ENCODE measurements at regions not wholly inside any gene's neighbourhood (a gene's known extent, or its start where the extent isn't known, plus 50 kb on each side); places are given as distances from the start of the nearest gene placed in this dataset.

DNA sequence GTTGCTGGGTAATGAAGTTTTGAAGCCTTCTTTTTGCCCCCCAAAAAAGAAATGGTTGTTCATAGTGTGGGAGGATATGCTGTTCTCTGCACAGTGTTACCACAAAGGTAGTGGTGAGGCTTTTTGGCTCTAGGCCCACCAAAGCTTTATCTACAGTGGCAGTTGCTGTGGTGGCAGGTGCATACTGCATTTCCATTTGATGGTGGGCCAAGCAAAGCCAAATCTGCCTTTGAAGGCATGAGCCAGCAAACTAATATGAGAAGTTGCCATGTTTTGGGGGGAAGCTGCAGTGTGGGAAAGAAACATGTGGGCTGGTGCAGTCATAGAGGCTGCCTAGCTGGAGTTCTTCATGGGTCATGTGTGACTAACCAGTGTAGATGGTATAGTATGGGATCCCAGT is 858.1 kb upstream of the TSPY4 start:
- Histone ChIP-seq H3K4me3 (no peak overlapping the region), H3F3A (replicated peaks; ENCODE audit: low read depth) (no peaks in the 10 kb centered on the region), H3K27ac (ENCODE audit: low read depth) (no peak overlapping the region), H4K20me1 (replicated peaks; ENCODE audit: insufficient read depth) (no peaks in the 10 kb centered on the region), H3K36me3 (ENCODE audit: insufficient read depth) (no peaks in the 10 kb centered on the region), H3K27me3 (ENCODE audit: insufficient read depth) (no peaks in the 10 kb centered on the region), H3K4me1 (ENCODE audit: insufficient read depth) (no peaks in the 10 kb centered on the region), H2AFZ (no peak overlapping the region), H3K9me2 (ENCODE audit: insufficient read depth) (no peaks in the 10 kb centered on the region), H3K4me2 (no peak overlapping the region), H3K79me2 (replicated peaks; ENCODE audit: insufficient read depth) (no peaks in the 10 kb centered on the region)
- Mint-ChIP-seq H3K27me3 (ENCODE audit: insufficient read depth, low read depth, poor library complexity) (no peaks in the 10 kb centered on the region), H3K4me3 (no peak overlapping the region), H3K36me3 (ENCODE audit: low read depth) (0 out of 3 replicates have a peak, but pooled peaks cover 2% of the 10 kb centered on the region), H3K9me3 (peaks cover 64% of the 10 kb centered on the region), H3K4me1 (no peaks in the 10 kb centered on the region), H3K27ac (no peak overlapping the region)
- ATAC-seq = no peak
- DNase-seq (ENCODE audit: low spot score) = no peak
- TF ChIP-seq, protein P1, sequence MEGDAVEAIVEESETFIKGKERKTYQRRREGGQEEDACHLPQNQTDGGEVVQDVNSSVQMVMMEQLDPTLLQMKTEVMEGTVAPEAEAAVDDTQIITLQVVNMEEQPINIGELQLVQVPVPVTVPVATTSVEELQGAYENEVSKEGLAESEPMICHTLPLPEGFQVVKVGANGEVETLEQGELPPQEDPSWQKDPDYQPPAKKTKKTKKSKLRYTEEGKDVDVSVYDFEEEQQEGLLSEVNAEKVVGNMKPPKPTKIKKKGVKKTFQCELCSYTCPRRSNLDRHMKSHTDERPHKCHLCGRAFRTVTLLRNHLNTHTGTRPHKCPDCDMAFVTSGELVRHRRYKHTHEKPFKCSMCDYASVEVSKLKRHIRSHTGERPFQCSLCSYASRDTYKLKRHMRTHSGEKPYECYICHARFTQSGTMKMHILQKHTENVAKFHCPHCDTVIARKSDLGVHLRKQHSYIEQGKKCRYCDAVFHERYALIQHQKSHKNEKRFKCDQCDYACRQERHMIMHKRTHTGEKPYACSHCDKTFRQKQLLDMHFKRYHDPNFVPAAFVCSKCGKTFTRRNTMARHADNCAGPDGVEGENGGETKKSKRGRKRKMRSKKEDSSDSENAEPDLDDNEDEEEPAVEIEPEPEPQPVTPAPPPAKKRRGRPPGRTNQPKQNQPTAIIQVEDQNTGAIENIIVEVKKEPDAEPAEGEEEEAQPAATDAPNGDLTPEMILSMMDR (conservative IDR thresholded peaks at IDR 0.05; ENCODE audit: low read depth in 2 of 2) = no peak
- no peak for TF ChIP-seq JUNB (IDR thresholded peaks at IDR 0.05; ENCODE audit: unreplicated experiment)
- TF ChIP-seq, protein P2, sequence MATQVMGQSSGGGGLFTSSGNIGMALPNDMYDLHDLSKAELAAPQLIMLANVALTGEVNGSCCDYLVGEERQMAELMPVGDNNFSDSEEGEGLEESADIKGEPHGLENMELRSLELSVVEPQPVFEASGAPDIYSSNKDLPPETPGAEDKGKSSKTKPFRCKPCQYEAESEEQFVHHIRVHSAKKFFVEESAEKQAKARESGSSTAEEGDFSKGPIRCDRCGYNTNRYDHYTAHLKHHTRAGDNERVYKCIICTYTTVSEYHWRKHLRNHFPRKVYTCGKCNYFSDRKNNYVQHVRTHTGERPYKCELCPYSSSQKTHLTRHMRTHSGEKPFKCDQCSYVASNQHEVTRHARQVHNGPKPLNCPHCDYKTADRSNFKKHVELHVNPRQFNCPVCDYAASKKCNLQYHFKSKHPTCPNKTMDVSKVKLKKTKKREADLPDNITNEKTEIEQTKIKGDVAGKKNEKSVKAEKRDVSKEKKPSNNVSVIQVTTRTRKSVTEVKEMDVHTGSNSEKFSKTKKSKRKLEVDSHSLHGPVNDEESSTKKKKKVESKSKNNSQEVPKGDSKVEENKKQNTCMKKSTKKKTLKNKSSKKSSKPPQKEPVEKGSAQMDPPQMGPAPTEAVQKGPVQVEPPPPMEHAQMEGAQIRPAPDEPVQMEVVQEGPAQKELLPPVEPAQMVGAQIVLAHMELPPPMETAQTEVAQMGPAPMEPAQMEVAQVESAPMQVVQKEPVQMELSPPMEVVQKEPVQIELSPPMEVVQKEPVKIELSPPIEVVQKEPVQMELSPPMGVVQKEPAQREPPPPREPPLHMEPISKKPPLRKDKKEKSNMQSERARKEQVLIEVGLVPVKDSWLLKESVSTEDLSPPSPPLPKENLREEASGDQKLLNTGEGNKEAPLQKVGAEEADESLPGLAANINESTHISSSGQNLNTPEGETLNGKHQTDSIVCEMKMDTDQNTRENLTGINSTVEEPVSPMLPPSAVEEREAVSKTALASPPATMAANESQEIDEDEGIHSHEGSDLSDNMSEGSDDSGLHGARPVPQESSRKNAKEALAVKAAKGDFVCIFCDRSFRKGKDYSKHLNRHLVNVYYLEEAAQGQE (IDR thresholded peaks at IDR 0.05; ENCODE audit: unreplicated experiment) = no peak
- TF ChIP-seq EZH2phosphoT487 (IDR thresholded peaks at IDR 0.05; ENCODE audit: unreplicated experiment) = no peak
- TF ChIP-seq STAT1 (IDR thresholded peaks at IDR 0.05; ENCODE audit: unreplicated experiment) = no peak
- TF ChIP-seq ZNF462 (CRISPR knock-in tag; IDR thresholded peaks at IDR 0.05) = no peak
- no peak for TF ChIP-seq CREB1 (CRISPR knock-in tag; IDR thresholded peaks at IDR 0.05; ENCODE audit: low read depth)
- TF ChIP-seq NANOG (IDR thresholded peaks at IDR 0.05; ENCODE audit: borderline replicate concordance) = no peak
- TF ChIP-seq EZH2 (IDR thresholded peaks at IDR 0.05; ENCODE audit: low read depth, unreplicated experiment) = no peak
- no peak for TF ChIP-seq ZNF331 (CRISPR knock-in tag; IDR thresholded peaks at IDR 0.05; ENCODE audit: low read depth)
- TF ChIP-seq ETS1 (IDR thresholded peaks at IDR 0.05) = no peak
- TF ChIP-seq ZNF114 (CRISPR knock-in tag; IDR thresholded peaks at IDR 0.05) = no peak
- TF ChIP-seq POLR2AphosphoS5 (IDR thresholded peaks at IDR 0.05; ENCODE audit: low read depth) = no peak
